Thymus (tissue), 11 donors: ENCODE measurements at regions not wholly inside any gene's neighbourhood (a gene's known extent, or its start where the extent isn't known, plus 50 kb on each side); places are given as distances from the start of the nearest gene placed in this dataset.

Experiments used
- DNase-seq, 9 donors: peaks; one replicate each; pipeline ENCODE4 v3.0.0-alpha.2; 2013; ENCODE audit warnings: low spot score in 9 of 9, low read depth in 6 of 9, missing footprints in 1 of 9
- H3K27ac ChIP-seq, 2 donors: one replicate each; pipeline ENCODE4 v1.5.1; 2013; ENCODE audit warnings: control low read depth in 1 of 2, low read depth in 1 of 2, low read length in 1 of 2, mild to moderate bottlenecking in 1 of 2, moderate library complexity in 1 of 2
- H3K27me3 ChIP-seq, 2 donors: one replicate each; pipeline ENCODE4 v1.5.1; 2013; ENCODE audit warnings: low read length in 1 of 2; ENCODE audit not compliant: control insufficient read depth in 2 of 2, insufficient read depth in 1 of 2
- H3K36me3 ChIP-seq, 2 donors: one replicate each; pipeline ENCODE4 v1.5.1; 2013; ENCODE audit warnings: low read length in 1 of 2, mild to moderate bottlenecking in 1 of 2, moderate library complexity in 1 of 2; ENCODE audit not compliant: control insufficient read depth in 2 of 2, insufficient read depth in 2 of 2
- H3K4me1 ChIP-seq, 2 donors: one replicate each; pipeline ENCODE4 v1.5.1; 2013; ENCODE audit warnings: low read length in 2 of 2; ENCODE audit not compliant: control insufficient read depth in 2 of 2, insufficient read depth in 2 of 2
- H3K4me3 ChIP-seq, 2 donors: one replicate each; pipeline ENCODE4 v1.5.1; 2013; ENCODE audit warnings: low read length in 2 of 2, control low read depth in 1 of 2, mild to moderate bottlenecking in 1 of 2
- H3K9me3 ChIP-seq, 2 donors: one replicate each; pipeline ENCODE4 v1.5.1; 2013; ENCODE audit warnings: low read length in 1 of 2, mild to moderate bottlenecking in 1 of 2; ENCODE audit not compliant: control insufficient read depth in 2 of 2, insufficient read depth in 1 of 2
- WGBS: extraction: QIAGEN DNeasy Blood & Tissue Kit; methylation state at CpG from one replicate; pipeline ENCODE4 v1.1.7; 2013; 5-methylcytosine and 5-hydroxymethylcytosine counted together
- donor health status: healthy.

GRCh38 chr5:56430422-56430821, 197.3 kb upstream of the ANKRD55 start:
- no peaks in the 10 kb centered on the region for H3K27me3 ChIP-seq
- no peaks in the 10 kb centered on the region for H3K4me1 ChIP-seq
- 58% methylated on average over 1 of the region's 1 CpG for WGBS
- no peaks in the 10 kb centered on the region for H3K9me3 ChIP-seq
- no peaks in the 10 kb centered on the region for H3K36me3 ChIP-seq
- H3K27ac ChIP-seq = no peak overlapping the region
- DNase-seq = no peak
- H3K4me3 ChIP-seq = no peak overlapping the region

- DNase-seq = no peak
- H3K27ac ChIP-seq = no peak overlapping the region
- no peak overlapping the region for H3K4me3 ChIP-seq
Observed at GRCh38 chr5:56429110-56429561, 196.0 kb upstream of the ANKRD55 start.

GRCh38 chr5:56426693-56427092, 193.6 kb upstream of the ANKRD55 start:
- WGBS = 98% methylated on average over 4 of the region's 4 CpGs
- no peak overlapping the region for H3K4me3 ChIP-seq
- DNase-seq = no peak
- no peaks in the 10 kb centered on the region for H3K27me3 ChIP-seq
- H3K9me3 ChIP-seq = peaks cover 0 to 3% of the 10 kb centered on the region in 2 donors
- H3K4me1 ChIP-seq = no peaks in the 10 kb centered on the region
- no peaks in the 10 kb centered on the region for H3K36me3 ChIP-seq
- H3K27ac ChIP-seq = no peak overlapping the region

More at GRCh38 chr5:56429110-56429561, 196.0 kb upstream of the ANKRD55 start:
- Histone ChIP-seq H3K9me3 (no peaks in the 10 kb centered on the region), H3K27me3 (no peaks in the 10 kb centered on the region), H3K36me3 (no peaks in the 10 kb centered on the region), H3K4me1 (no peaks in the 10 kb centered on the region)
- WGBS = 96% methylated on average over 6 of the region's 6 CpGs

GRCh38 chr5:56422076-56422762, 189.1 kb upstream of the ANKRD55 start:
- H3K9me3 ChIP-seq = peaks cover 0 to 3% of the 10 kb centered on the region in 2 donors
- H3K4me1 ChIP-seq = no peaks in the 10 kb centered on the region
- no peaks in the 10 kb centered on the region for H3K36me3 ChIP-seq
- no peak overlapping the region for H3K4me3 ChIP-seq
- H3K27me3 ChIP-seq = no peaks in the 10 kb centered on the region
- 88% methylated on average over 5 of the region's 5 CpGs for WGBS
- no peak for DNase-seq
- no peak overlapping the region for H3K27ac ChIP-seq

GRCh38 chr5:56421246-56422075, 188.3 kb upstream of the ANKRD55 start:
- Histone ChIP-seq H3K27me3 (no peaks in the 10 kb centered on the region), H3K4me3 (no peak overlapping the region), H3K27ac (no peak overlapping the region), H3K4me1 (no peaks in the 10 kb centered on the region), H3K9me3 (peaks cover 0 to 3% of the 10 kb centered on the region in 2 donors), H3K36me3 (no peaks in the 10 kb centered on the region)
- DNase-seq = no peak
- WGBS = 97% methylated on average over 6 of the region's 6 CpGs

- peaks cover 0 to 3% of the 10 kb centered on the region in 2 donors for H3K9me3 ChIP-seq
- no peaks in the 10 kb centered on the region for H3K4me1 ChIP-seq
- no peak overlapping the region for H3K27ac ChIP-seq
- H3K27me3 ChIP-seq = no peaks in the 10 kb centered on the region
- H3K36me3 ChIP-seq = no peaks in the 10 kb centered on the region
- DNase-seq = no peak
- no peak overlapping the region for H3K4me3 ChIP-seq
Observed at GRCh38 chr5:56420323-56420722, 187.2 kb upstream of the ANKRD55 start.

GRCh38 chr5:56419667-56420066, 186.5 kb upstream of the ANKRD55 start:
- Histone ChIP-seq H3K4me1 (no peaks in the 10 kb centered on the region), H3K27ac (no peak overlapping the region), H3K27me3 (no peaks in the 10 kb centered on the region), H3K4me3 (no peak overlapping the region), H3K36me3 (no peaks in the 10 kb centered on the region), H3K9me3 (peaks cover 0 to 3% of the 10 kb centered on the region in 2 donors)
- DNase-seq = no peak
- 97% methylated on average over 2 of the region's 2 CpGs for WGBS

- no peak overlapping the region for H3K4me3 ChIP-seq
Observed at GRCh38 chr5:56415356-56415765, 182.2 kb upstream of the ANKRD55 start.

GRCh38 chr5:56414066-56414465, 180.9 kb upstream of the ANKRD55 start:
- Histone ChIP-seq H3K9me3 (no peaks in the 10 kb centered on the region), H3K27ac (no peak overlapping the region), H3K4me3 (no peak overlapping the region), H3K4me1 (peaks cover 0 to 3% of the 10 kb centered on the region in 2 donors), H3K36me3 (no peaks in the 10 kb centered on the region), H3K27me3 (no peaks in the 10 kb centered on the region)
- whole genome bisulfite sequencing = 30% methylated on average over 3 of the region's 3 CpGs
- DNase-seq = no peak

More at GRCh38 chr5:56415356-56415765, 182.2 kb upstream of the ANKRD55 start:
- no peak overlapping the region for H3K27ac ChIP-seq
- no peaks in the 10 kb centered on the region for H3K36me3 ChIP-seq
- H3K4me1 ChIP-seq = no peaks in the 10 kb centered on the region
- H3K9me3 ChIP-seq = no peaks in the 10 kb centered on the region
- no peaks in the 10 kb centered on the region for H3K27me3 ChIP-seq
- DNase-seq = peak in 3 of 9 donors; percentile 4 to 44 (median 11)
- 44% methylated on average over 3 of the region's 3 CpGs for WGBS
